Muscle of back (tissue), 3 donors: ENCODE measurements at regions not wholly inside any gene's neighbourhood (a gene's known extent, or its start where the extent isn't known, plus 50 kb on each side); places are given as distances from the start of the nearest gene placed in this dataset.

Source experiments
- DNase-seq, 3 donors: peaks; one replicate each; pipeline versions ENCODE4 v3.0.0 to v3.0.0-alpha.2; 2013

GRCh38 chr11:79925570-79925969 lies 484.7 kb upstream of the TENM4 start:
- no peak for DNase-seq

- DNase-seq = no peak
These were observed 481.8 kb upstream of the TENM4 start for GRCh38 chr11:79922641-79923040.

- DNase-seq = no peak
These were observed 479.6 kb upstream of the TENM4 start for GRCh38 chr11:79920480-79920879.

DNA sequence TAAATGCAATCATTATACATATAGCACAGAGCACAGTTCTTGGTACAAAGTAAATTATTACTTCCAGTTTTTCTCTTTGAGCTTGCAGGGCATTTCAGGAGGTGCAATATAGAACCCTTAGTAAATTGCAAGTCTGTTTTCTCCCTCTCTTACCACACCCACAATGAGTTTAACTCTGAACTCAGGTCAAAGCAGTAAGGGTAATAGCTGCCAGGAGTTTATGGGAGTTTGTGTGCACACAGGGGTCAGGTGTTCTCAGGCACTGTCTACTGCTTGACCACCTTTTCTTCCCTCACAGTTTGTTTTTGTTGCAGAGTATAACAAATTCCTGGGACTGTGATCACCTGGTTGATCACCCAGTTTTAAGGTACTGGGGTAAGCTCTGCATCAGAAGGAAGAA lies 478.5 kb upstream of the TENM4 start:
- no peak for DNase-seq

DNA sequence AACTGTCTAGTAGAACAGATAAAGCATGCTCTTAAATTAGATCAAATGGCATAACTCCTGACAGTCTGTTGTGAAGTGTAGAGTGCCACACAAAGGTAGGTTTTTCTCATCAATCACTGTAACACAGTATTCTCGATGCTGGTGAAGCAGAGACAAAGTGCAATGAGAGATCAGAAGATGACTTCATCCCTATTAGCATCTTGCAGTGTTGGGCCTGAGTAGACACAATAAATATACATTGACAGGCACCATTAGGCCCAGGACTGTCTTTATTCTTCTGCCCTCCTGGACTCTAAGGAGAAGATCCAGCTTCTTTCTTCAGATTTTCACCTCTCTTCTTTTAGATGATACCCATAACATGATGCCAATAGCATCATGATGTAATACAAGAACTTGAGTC lies 478.0 kb upstream of the TENM4 start:
- no peak for DNase-seq

- no peak for DNase-seq
These were observed 465.3 kb upstream of the TENM4 start for GRCh38 chr11:79906164-79906563.

- peak in 1 of 3 donors; percentile 41 for DNase-seq
These were observed 461.7 kb upstream of the TENM4 start for GRCh38 chr11:79902493-79902892.

GRCh38 chr11:79897896-79898295 lies 457.1 kb upstream of the TENM4 start:
- no peak for DNase-seq

GRCh38 chr11:79896258-79896657 lies 455.4 kb upstream of the TENM4 start:
- no peak for DNase-seq

GRCh38 chr11:79894111-79894510 lies 453.3 kb upstream of the TENM4 start:
- no peak for DNase-seq

DNA sequence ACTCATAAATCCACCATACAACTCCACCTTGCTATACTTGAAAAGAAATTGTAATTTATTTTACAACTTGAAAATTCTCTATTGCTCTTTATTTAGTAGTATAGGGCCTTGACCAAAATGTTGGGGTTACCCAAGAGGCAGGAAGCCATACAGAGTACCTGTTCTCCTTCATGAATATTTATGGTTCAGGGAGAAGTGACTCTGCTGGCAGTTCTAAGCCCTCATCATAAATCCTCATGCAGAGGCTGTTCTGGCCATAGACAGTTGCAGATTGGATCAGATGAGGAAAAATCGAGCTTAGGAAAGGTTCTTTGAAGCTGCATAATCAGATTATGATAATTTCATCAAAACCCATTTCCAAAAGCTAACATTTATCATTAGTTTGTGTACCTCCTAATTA lies 449.4 kb upstream of the TENM4 start:
- no peak for DNase-seq

DNA sequence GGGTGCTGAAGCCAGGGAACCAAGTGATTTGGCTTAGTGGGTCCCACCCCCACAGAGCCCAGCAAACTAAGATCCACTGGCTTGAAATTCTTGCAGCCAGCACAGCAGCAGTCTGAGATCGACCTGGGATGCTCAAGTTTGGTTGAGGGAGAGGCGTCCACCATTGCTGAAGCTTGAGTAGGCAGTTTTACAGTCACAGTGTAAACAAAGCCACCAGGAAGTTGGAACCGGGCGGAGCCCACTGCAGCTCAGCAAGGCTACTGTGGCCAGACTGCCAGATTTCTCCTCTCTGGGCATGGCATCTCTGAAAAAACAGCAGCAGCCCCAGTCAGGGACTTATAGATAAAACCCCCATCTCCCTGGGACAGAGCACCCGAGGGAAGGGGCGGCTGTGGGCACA lies 424.1 kb upstream of the TENM4 start:
- no peak for DNase-seq

- DNase-seq = no peak
These were observed 419.5 kb upstream of the TENM4 start for GRCh38 chr11:79860336-79860735.

GRCh38 chr11:79857377-79858214 lies 416.8 kb upstream of the TENM4 start:
- DNase-seq = no peak

DNA sequence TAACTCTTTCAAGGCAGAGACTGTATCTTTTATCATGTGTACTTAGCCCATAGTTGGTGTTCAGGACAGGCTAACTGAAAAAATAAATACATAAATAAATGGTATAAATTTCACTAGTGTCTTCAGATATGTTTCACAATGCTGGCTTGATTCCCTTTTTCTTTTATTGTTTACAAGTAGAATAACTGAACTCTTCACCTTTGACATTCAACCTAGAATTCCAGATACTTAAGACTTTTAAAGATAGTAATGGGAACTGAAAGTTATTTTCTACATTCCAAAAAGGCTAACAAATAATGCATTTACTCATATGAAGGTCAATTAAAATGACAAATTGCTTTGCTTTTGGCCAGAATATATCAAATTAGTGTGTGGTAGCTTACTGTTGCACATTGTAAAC lies 411.3 kb upstream of the TENM4 start:
- DNase-seq = no peak

DNA sequence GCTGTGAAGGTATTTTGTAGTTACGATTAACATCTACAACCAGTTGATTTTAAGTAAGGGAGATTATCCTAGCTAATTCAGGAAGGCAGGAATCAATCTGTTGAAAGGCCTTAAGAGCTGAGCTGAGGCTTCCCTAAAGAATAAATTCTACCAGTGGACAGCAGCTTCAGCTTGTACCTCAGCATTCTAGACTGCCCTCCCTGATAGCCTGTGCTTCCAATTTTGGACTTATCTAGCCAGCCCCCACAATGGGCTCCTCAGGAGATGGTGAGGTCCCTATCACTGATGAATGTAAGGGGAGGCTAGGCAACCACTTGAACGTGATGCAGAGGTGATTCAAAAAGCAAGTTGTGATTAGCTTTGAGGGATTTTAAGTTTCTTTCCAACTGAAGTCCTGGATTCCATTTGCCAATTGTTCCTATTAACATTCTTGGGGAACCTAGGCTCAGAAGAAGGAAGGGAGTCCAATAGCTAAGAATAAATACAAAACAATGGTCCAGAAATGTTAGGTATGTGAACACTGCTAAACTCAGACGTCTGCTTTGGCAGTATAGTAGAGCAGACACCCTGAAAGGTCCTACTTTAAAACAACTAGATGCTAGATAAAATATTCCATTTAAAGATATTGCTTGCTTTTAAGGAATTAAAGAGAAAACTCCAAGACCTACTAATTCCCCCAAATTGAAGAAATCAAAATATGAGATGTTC lies 404.3 kb upstream of the TENM4 start:
- no peak for DNase-seq

DNA sequence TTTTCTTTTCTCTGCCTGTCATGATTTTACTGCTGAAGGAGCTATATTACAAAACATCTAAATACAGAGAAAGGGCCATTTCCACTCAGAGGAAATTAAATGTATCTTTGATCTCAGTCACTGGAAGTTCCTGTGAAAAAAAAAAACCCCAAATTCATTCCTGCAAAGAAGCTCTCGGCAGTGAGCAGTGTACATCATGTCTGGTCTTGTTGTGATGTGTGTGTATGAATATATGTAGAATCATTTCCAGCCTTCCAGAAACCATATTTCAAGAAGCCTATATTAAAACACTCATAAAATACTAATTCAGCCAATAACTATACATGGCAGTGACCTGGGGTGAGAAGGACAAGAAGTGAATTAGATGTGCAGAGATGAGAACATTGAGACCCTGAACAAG lies 393.2 kb upstream of the TENM4 start:
- no peak for DNase-seq

GRCh38 chr11:79830446-79830845 lies 389.6 kb upstream of the TENM4 start:
- DNase-seq = no peak

DNA sequence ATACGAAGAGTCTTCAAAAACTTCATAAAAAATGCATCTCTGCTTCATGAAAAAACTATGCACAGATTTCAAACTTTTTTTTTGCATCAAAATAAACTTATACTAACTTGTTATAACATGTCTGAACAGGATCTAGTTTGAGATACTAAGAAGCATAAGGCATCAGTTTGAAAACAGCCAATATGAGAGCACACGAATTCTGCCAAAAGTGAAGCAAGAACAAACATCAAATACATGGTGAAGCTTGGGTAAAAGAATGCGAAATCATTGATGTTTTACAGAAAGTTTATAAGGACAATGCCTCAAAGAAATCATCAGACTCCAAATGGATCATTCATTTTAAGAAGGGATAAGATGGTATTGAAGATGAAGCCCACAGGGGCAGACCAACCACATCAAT lies 389.1 kb upstream of the TENM4 start:
- no peak for DNase-seq

DNA sequence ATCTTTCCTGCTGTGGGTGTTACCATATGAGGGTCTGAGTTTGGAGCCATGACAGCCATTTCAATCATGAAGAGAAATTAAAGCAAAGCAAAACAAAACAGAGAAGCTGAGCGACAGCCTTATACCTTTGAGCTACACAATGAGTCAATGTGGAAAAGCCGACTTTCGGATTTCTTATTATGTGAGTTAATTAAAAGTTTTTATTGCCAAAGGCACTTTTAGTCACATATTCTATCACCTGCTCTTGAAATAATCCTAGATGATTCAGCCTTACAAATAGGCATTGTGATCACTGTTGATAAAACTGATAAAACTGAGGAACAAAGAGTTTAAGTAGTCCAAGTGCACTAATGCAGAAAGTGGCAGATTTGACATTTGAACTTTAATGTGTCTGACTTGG lies 381.9 kb upstream of the TENM4 start:
- no peak for DNase-seq

DNA sequence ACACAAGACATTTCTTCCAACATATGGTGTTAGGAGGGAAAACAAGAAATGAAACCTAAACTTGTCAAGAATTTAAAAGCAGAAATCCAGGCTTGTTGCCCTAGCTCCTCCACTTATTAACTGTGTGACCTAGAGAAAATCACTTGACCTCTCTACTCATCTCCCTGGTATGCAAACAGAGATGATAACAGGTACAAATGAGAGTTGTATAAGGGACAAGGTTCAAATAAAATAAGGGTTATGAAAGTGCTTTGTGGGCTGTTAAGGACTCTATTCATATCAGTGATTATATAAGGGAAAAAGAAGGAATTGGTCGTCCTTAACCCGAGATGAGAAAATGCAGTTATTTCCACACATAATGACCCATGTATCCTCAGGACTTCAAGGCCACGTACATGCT lies 372.7 kb upstream of the TENM4 start:
- DNase-seq = no peak

DNA sequence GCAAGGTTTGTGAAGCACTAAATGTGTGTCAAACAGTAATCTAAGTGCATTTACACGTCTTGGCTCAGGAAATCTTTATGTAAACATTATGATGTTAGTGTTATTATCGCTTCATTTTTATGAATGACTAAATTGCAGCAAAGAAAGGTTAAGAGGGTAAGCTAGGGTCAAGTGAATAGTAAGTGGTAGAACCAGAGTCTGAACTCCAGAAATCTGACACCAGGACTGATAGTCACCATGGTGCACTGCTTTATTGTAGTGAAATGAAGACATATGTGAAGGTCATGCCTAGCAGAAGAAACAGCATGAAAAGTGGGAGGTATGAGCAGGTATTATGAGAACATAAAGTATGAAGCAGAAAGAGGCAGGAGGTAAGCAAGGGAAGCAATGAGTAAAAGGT lies 368.7 kb upstream of the TENM4 start:
- no peak for DNase-seq

DNA sequence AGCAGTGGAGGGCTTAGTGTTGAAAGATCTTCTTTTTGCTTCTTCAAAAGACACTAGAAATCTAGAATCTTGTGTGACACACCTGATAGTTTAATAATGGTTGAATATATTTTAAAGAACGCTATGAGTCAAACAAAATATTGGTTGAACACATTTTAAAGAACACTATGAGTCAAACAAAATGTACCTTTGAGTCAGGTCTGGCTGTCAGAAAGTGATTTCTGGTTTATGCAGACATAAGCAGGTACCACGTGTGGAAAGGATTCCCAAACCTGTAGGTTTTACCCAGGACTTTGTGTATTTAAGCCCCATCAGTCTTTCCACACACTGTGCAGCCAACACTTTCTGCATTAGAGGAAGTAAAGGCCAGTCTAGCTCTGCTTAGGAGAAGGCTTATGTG lies 366.7 kb upstream of the TENM4 start:
- DNase-seq = no peak

GRCh38 chr11:79796704-79797103 lies 355.9 kb upstream of the TENM4 start:
- no peak for DNase-seq
